HL-60 (cell line): ENCODE measurements at regions not wholly inside any gene's neighbourhood (a gene's known extent, or its start where the extent isn't known, plus 50 kb on each side); places are given as distances from the start of the nearest gene placed in this dataset.

ENCODE experiments used
- CTCF ChIP-seq: IDR thresholded peaks from one replicate; pipeline ENCODE4 v1.5.1; 2011; ENCODE audit warnings: low read length, control low read depth, inconsistent platforms; ENCODE audit not compliant: insufficient read depth
- GABPA ChIP-seq: IDR thresholded peaks from 2 replicates; pipeline ENCODE4 v1.6.1; 2012; ENCODE audit warnings: low read depth
- POLR2AphosphoS5 ChIP-seq: IDR thresholded peaks from 2 replicates; pipeline ENCODE4 v1.6.1; 2012; ENCODE audit warnings: low read depth
- REST ChIP-seq: IDR thresholded peaks from 2 replicates; pipeline ENCODE4 v1.6.1; 2012; ENCODE audit warnings: low read depth; ENCODE audit not compliant: insufficient replicate concordance
- SPI1 ChIP-seq: IDR thresholded peaks from 2 replicates; pipeline ENCODE4 v1.6.1; 2012; ENCODE audit warnings: low read depth, mild to moderate bottlenecking, borderline replicate concordance

DNA sequence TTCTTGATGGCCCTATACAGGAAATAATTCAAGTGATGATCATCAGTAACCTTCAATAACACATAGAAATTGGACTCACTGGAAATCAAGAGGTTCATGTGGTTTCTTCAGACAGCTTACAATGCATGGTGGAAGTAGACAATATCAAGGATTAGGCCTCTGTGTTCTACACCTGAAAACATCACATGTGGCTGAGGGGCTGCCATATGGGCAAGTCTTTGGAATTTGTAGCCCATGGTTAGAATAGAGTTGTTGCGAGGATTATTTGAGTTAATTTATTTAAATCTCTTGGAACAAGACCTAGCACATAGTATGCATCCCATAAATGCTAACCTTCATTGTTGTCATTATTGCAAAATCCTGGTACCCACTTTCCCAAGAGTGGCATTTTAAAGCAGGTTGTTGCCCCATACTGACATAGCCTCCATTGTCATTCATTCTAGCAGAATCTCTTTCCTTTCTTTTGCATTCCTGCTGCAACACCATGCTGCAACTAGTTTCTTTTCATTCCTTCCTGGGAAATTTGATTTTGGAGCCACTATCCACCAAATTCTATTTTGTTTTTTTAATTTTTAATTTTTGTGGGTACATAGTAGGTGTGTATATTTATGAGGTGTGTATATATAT lies 352.7 kb upstream of the NAV3 start:
- no peak for TF ChIP-seq POLR2AphosphoS5
- TF ChIP-seq SPI1: no peak
- TF ChIP-seq CTCF: no peak
- no peak for TF ChIP-seq REST
- TF ChIP-seq GABPA: no peak
